Progenitor cell of endocrine pancreas (in vitro differentiated cells): ENCODE measurements at regions not wholly inside any gene's neighbourhood (a gene's known extent, or its start where the extent isn't known, plus 50 kb on each side); places are given as distances from the start of the nearest gene placed in this dataset.

Source experiments
- DNase-seq: peaks from one replicate; pipeline ENCODE4 v3.0.0; 2021; ENCODE audit warnings: low spot score; ENCODE audit not compliant: unreplicated experiment
- H3K27ac Mint-ChIP-seq: 2 replicates; pipeline ENCODE4 v1.8.0; 2021; ENCODE audit warnings: mild to moderate bottlenecking, moderate library complexity, mixed read lengths
- H3K27me3 Mint-ChIP-seq: 2 replicates; pipeline ENCODE4 v1.8.0; 2021; ENCODE audit warnings: mixed read lengths
- H3K36me3 Mint-ChIP-seq: 2 replicates; pipeline ENCODE4 v1.8.0; 2022; ENCODE audit warnings: mixed read lengths; ENCODE audit not compliant: insufficient read depth
- H3K4me1 Mint-ChIP-seq: 2 replicates; pipeline ENCODE4 v1.8.0; 2021; ENCODE audit warnings: low read depth, mixed read lengths
- H3K4me3 Mint-ChIP-seq: 2 replicates; pipeline ENCODE4 v1.8.0; 2021; ENCODE audit warnings: low read depth, mild to moderate bottlenecking, moderate library complexity, mixed read lengths
- H3K9me3 Mint-ChIP-seq: 2 replicates; pipeline ENCODE4 v1.8.0; 2021; ENCODE audit warnings: low read depth, mixed read lengths
- CTCF ChIP-seq: fragments of 200-600 bp; sonication (generic); IDR thresholded peaks from one replicate; pipeline ENCODE4 v1.5.0; 2021; ENCODE audit warnings: antibody characterized with exemption, mild to moderate bottlenecking; ENCODE audit not compliant: unreplicated experiment

GRCh38 chr18:22817844-22818243 is 115.3 kb upstream of the RBBP8 start:
- Mint-ChIP-seq H3K27me3 (peaks cover 3% of the 10 kb centered on the region), H3K27ac (no peak overlapping the region), H3K36me3 (no peaks in the 10 kb centered on the region), H3K9me3 (no peaks in the 10 kb centered on the region), H3K4me1 (no peaks in the 10 kb centered on the region), H3K4me3 (no peak overlapping the region)
- DNase-seq = no peak
- no peak for TF ChIP-seq CTCF

GRCh38 chr18:22822024-22822423 is 111.1 kb upstream of the RBBP8 start:
- DNase-seq = no peak

GRCh38 chr18:22822841-22823508 is 110.2 kb upstream of the RBBP8 start:
- Mint-ChIP-seq H3K4me1 (no peaks in the 10 kb centered on the region), H3K36me3 (no peaks in the 10 kb centered on the region), H3K27me3 (no peaks in the 10 kb centered on the region), H3K9me3 (no peaks in the 10 kb centered on the region), H3K27ac (no peak overlapping the region), H3K4me3 (no peak overlapping the region)
- DNase-seq = no peak
- no peak for TF ChIP-seq CTCF

More at GRCh38 chr18:22822024-22822423, 111.1 kb upstream of the RBBP8 start:
- H3K27me3 Mint-ChIP-seq = no peaks in the 10 kb centered on the region
- no peak for TF ChIP-seq CTCF
- no peak overlapping the region for H3K4me3 Mint-ChIP-seq
- H3K4me1 Mint-ChIP-seq = no peaks in the 10 kb centered on the region
- no peak overlapping the region for H3K27ac Mint-ChIP-seq
- H3K36me3 Mint-ChIP-seq = no peaks in the 10 kb centered on the region
- H3K9me3 Mint-ChIP-seq = no peaks in the 10 kb centered on the region

GRCh38 chr18:22826726-22827125 is 106.4 kb upstream of the RBBP8 start:
- H3K9me3 Mint-ChIP-seq = no peaks in the 10 kb centered on the region
- H3K4me3 Mint-ChIP-seq = no peak overlapping the region
- no peak for DNase-seq
- H3K4me1 Mint-ChIP-seq = no peaks in the 10 kb centered on the region
- H3K27me3 Mint-ChIP-seq = no peaks in the 10 kb centered on the region
- TF ChIP-seq CTCF = no peak
- H3K27ac Mint-ChIP-seq = no peak overlapping the region
- no peaks in the 10 kb centered on the region for H3K36me3 Mint-ChIP-seq

- no peaks in the 10 kb centered on the region for H3K9me3 Mint-ChIP-seq
- no peak overlapping the region for H3K27ac Mint-ChIP-seq
- no peaks in the 10 kb centered on the region for H3K4me1 Mint-ChIP-seq
Observed at GRCh38 chr18:22827216-22827615, 105.9 kb upstream of the RBBP8 start.

More at GRCh38 chr18:22827216-22827615, 105.9 kb upstream of the RBBP8 start:
- TF ChIP-seq CTCF = no peak
- Mint-ChIP-seq H3K36me3 (no peaks in the 10 kb centered on the region), H3K4me3 (no peak overlapping the region), H3K27me3 (no peaks in the 10 kb centered on the region)
- DNase-seq = no peak
